ENCODE measurements at regions not wholly inside any gene's neighbourhood (a gene's known extent, or its start where the extent isn't known, plus 50 kb on each side); places are given as distances from the start of the nearest gene placed in this dataset.

- no peak for DNase-seq (ENCODE audit: low read depth)
These were observed 258.2 kb upstream of the TNRC6C start for GRCh38 chr17:77700165-77700881.

GRCh38 chr17:77701996-77702395, 256.5 kb upstream of the TNRC6C start:
- DNase-seq (ENCODE audit: low read depth) = no peak

GRCh38 chr17:77704048-77704815, 254.3 kb upstream of the TNRC6C start:
- DNase-seq (ENCODE audit: low read depth) = no peak

- DNase-seq (ENCODE audit: low read depth) = no peak
These were observed 251.6 kb upstream of the TNRC6C start for GRCh38 chr17:77706938-77707337.

DNA sequence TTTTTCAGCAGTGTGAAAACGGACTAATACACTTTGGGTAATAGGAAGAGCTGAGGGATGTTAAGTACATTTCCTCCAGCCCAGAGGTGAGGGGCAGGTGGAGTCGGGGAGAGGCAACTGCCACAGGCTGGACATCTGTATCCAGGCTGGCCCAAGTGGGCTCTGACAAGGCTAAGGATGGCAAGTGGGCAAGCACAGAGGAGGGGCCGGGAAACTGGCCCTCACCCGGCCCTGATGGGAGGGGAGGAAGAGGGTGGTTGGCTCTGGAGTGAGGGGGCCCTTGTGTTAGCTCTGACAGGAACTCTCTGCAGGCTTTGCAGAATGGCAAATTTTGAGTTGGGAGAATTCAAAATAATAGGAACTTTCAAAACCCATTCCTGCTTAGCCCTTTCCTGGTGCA, 251.0 kb upstream of the TNRC6C start:
- no peak for DNase-seq (ENCODE audit: low read depth)

- no peak for DNase-seq (ENCODE audit: low read depth)
These were observed 250.5 kb upstream of the TNRC6C start for GRCh38 chr17:77708049-77708448.

DNA sequence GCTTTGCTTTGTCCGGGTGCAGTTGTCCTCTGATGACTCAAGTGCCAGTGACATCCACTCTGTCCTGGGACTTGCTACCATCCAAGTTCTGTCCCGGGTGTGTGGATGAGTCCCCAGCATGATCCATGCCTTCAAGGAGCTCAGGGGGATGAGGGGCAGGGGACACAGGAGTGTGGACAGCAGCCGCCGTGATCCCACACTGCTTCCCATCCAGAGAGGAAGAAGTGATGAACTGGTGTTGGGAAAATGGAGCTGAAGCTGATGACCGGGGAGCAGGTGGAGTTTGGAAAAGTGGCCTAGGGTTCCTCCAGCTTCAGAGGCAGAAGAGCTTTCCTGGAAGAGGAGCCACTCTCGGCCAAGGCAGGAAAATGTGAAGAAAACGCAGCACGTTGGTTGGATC, 249.6 kb upstream of the TNRC6C start:
- no peak for DNase-seq (ENCODE audit: low read depth)

GRCh38 chr17:77709594-77709993, 248.9 kb upstream of the TNRC6C start:
- DNase-seq (ENCODE audit: low read depth) = no peak

DNA sequence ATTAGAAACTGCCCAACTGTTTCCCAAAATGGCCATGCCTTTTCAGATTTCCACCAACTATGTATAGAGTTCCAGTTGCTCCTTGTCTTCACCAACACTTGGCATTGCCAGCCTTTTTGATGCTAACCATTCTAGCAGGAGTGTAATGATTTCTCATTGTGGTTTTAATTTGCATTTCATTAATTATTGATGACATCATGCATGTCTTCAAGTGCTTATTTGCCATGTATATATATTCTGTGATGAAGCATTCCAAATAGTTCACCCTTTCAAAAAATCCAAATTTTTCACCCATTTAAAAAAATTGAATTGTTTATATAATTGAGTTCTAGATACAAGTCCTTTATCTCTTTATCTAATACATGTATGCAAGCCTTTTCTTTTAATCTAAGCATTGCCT, 245.9 kb upstream of the TNRC6C start:
- DNase-seq (ENCODE audit: low read depth) = no peak

DNA sequence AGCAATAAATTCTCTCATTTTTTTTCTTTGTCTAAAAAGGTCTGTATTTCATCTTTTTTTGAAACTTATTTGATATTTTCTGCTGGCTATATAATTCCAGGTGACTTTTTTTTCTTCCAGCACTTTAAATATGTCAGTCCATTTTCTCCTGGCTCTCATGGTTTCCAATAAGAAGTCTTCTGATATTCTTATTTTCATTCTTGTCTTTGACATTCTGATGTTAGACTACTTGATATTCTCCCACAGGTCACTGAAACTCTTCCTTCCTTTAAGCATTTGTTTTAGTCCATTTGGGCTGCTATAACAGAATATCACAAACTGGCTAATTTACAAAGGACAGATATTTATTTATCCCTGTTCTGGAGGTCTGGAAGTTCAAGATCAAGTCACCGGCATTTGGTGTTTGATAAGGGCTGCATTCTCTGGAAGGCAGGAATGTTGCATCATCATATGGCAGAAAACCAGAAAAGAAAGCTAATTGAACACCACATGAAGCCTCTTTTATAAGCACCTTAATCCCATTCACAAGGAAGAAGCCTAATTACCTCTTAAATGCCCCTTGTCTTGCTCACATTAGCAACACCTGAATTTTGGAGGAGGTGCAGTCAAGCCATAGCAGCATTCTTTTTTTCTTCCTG, 242.1 kb upstream of the TNRC6C start:
- no peak for DNase-seq (ENCODE audit: low read depth)

DNA sequence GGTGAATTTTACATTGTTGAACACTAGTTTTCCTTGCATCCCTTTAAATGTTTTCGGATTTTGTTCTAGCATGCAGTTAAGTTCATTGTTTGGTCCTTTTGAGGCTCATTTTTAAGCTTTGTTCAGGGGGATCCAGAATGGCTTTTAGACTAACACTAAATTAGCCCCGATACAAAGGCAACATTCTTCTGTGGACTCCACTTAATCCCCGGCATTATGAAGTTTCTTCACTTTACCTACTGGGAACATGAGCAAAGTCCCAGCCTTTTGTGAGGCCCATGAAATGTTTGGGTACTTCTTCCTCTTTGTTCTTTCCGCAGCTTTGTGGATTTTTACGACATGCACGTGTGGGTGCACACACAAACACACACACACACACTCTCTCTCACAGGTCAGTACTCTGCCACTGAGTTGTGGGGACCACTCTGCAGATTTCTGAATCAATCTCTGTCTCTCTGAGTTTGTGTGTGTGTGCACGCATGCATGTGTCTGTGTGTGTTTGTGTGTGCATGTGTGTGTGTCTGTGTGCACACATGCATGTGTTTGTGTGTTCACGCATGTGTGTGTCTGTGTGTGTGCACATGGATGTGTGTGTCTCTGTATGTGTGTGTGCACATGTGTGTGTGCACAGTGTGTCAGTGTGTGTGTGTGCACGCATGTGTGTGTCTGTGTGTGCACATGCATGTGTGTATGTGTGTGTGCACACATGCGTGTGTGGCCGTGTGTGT, 240.4 kb upstream of the TNRC6C start:
- no peak for DNase-seq (ENCODE audit: low read depth)

- DNase-seq (ENCODE audit: low read depth) = no peak
These were observed 239.9 kb upstream of the TNRC6C start for GRCh38 chr17:77718669-77718961.

GRCh38 chr17:77719806-77720205, 238.7 kb upstream of the TNRC6C start:
- no peak for DNase-seq (ENCODE audit: low read depth)

DNA sequence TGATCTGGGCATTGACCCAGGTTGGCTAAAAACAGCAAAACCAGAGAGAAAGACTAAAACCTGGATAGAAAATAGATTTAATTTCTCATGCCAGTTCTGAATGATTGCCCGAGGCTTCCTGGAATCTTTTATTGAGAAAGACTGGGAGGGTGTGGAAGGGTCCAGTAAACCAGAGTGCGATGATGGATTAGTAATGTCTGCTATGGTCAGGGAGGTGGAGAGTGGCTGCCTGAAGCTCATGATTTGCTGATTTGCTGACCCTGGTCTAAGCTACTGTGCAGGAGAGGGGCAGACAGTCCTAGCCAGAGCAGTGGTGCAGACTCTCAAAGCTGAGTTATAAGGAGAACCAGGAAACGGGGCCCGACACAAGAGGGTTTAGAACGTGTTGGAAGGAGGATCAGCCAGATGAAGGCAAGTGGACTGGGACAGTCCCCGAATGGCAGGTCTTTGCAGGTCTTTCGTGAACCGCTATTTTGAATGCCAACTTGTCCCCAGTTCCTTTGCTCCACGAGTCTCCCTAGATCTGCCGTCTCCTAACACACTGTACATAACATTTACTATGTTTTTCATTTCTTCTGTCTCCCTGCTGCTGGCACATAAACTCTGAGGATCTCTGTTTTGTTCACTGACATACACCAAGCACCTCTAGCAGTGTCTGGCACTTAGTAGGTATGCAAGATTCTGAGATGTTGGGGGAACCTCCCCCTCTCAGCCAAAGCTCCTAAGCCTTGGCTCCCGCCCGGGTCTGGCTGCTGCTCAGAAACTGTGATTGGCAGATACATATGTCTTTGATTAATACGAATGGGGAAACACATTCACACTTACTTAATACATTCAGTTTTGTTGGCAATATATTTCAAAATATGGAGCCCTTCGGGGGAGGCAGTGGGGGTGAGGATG, 237.3 kb upstream of the TNRC6C start:
- DNase-seq (ENCODE audit: low read depth) = no peak

- DNase-seq (ENCODE audit: low read depth) = no peak
These were observed 236.7 kb upstream of the TNRC6C start for GRCh38 chr17:77721846-77722160.

DNA sequence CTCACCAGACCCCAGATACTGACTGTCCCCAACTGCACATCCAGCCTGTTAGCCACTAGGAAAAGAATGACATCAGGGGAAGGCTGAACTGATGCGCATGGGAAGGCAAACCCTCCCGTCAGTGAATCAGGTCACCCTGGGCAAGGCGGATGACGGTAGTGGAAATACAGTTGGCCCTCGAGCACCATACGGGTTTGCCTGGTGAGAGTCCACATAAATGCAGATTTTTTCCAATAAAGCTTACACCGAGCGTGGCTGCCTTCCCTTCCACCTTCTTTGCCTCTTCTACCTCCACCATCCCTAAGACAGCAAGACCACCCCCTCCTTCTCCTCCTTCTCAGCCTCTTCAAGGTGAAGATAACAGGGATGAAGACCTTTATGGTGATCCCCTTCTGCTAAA, 236.1 kb upstream of the TNRC6C start:
- DNase-seq (ENCODE audit: low read depth) = no peak

DNA sequence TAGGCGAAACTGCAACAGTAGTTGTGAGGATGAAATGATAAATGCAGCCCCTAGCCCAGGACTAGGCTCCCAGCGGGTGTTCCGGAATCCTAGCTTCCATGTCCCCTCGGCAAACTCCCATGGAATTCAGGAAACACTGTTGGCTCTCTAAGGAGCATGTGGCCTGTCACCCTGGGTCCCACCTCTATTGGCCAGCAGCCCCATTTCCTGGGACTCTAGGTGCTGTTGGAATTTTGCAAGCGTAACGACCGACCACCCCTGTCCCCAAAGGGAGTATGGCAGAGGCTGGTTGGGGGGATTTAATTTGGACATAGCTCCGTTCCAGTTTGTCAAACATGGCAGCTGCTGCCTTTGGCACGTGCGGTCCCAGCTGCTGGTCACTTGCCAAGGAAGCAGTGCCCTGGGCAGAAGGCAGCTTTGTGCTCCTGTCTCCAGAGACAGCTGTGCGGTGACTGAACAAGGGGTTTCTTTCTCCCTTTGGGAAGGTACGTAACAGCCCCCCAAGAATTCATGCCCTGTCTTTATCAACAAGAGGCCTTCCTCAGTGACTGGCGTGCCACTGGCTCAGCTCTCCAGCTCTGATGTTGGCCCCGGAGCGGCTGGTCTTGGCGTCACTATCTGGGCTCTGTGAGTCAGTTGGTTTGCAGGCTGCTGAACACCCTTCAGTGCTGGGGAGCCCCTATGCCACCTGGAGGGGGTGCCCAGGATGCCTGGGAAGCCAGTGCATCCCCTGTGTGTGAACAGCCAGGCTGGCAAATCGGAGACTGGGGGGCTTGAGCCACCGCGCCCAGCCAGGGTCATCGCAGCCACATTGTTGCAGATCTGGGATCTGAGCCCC, 235.2 kb upstream of the TNRC6C start:
- DNase-seq (ENCODE audit: low read depth) = no peak

GRCh38 chr17:77723909-77724875, 234.3 kb upstream of the TNRC6C start:
- DNase-seq (ENCODE audit: low read depth) = no peak

GRCh38 chr17:77724876-77725615, 233.5 kb upstream of the TNRC6C start:
- DNase-seq (ENCODE audit: low read depth) = no peak

Data from stimulated activated CD8-positive, alpha-beta memory T cell treated with anti-CD3 and anti-CD28 coated beads, Interleukin-15, amount 100 ng/mL, for 24 hours (primary cell).